ENCODE measurements at regions not wholly inside any gene's neighbourhood (a gene's known extent, or its start where the extent isn't known, plus 50 kb on each side); places are given as distances from the start of the nearest gene placed in this dataset.

DNA sequence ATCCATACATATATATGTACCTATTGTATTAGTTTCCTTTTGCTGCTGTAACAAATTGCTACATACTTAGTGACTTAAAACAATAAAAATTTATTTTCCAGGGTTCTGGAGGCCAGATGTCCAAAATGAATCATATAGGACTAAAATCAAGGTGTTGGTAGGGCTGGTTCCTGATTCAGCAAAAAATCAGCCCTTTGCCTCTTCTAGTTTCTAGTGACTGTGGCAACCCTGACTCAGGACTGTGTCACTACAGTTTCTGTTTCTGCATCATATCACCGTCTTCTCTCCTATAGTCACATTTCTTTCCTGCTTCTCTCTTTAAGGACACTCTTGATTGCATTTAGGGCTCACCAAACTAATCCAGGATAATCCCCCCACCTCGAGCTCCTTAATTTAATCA lies 386.3 kb upstream of the TBX3 start:
- TF ChIP-seq, protein P1, sequence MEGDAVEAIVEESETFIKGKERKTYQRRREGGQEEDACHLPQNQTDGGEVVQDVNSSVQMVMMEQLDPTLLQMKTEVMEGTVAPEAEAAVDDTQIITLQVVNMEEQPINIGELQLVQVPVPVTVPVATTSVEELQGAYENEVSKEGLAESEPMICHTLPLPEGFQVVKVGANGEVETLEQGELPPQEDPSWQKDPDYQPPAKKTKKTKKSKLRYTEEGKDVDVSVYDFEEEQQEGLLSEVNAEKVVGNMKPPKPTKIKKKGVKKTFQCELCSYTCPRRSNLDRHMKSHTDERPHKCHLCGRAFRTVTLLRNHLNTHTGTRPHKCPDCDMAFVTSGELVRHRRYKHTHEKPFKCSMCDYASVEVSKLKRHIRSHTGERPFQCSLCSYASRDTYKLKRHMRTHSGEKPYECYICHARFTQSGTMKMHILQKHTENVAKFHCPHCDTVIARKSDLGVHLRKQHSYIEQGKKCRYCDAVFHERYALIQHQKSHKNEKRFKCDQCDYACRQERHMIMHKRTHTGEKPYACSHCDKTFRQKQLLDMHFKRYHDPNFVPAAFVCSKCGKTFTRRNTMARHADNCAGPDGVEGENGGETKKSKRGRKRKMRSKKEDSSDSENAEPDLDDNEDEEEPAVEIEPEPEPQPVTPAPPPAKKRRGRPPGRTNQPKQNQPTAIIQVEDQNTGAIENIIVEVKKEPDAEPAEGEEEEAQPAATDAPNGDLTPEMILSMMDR (IDR thresholded peaks at IDR 0.05) = no peak
- TF ChIP-seq POLR2A (IDR thresholded peaks at IDR 0.05) = no peak
